Keratinocyte (primary cell): ENCODE measurements at regions not wholly inside any gene's neighbourhood (a gene's known extent, or its start where the extent isn't known, plus 50 kb on each side); places are given as distances from the start of the nearest gene placed in this dataset.

Experiments used
- DNase-seq: peaks from one replicate; pipeline ENCODE4 v3.0.0-alpha.2; 2011; ENCODE audit warnings: low read depth, missing footprints, low spot score
- FAIRE-seq: peaks from 2 replicates; lab custom pipeline; 2011; peaks lifted over from hg19 to GRCh38; lab: Jason Lieb, UNC
- H2AFZ ChIP-seq: 2 replicates; pipeline ENCODE4 v1.6.0; 2012; ENCODE audit warnings: low read length, control low read depth, inconsistent platforms; ENCODE audit not compliant: control insufficient read depth
- H3K27ac ChIP-seq: 2 replicates; pipeline ENCODE4 v1.5.1; 2011; ENCODE audit warnings: low read length; ENCODE audit not compliant: control insufficient read depth, insufficient read depth
- H3K27me3 ChIP-seq: 3 replicates; pipeline ENCODE4 v1.6.0; 2011; ENCODE audit warnings: low read length; ENCODE audit not compliant: control insufficient read depth, insufficient read depth; ENCODE audit errors: extremely low read depth
- H3K36me3 ChIP-seq, 2 experiments: 2 replicates in 1 of 2; 3 replicates in 1 of 2; pipeline ENCODE4 v1.5.1; 2011; ENCODE audit warnings: low read length in 2 of 2, mild to moderate bottlenecking in 1 of 2; ENCODE audit not compliant: control insufficient read depth in 2 of 2, insufficient read depth in 2 of 2; ENCODE audit errors: extremely low read depth in 1 of 2
- H3K4me1 ChIP-seq: 3 replicates; pipeline ENCODE4 v1.5.1; 2011; ENCODE audit warnings: low read length; ENCODE audit not compliant: control insufficient read depth, insufficient read depth; ENCODE audit errors: extremely low read depth
- H3K4me2 ChIP-seq: 3 replicates; pipeline ENCODE4 v1.6.0; 2011; ENCODE audit warnings: low read depth, low read length; ENCODE audit not compliant: control insufficient read depth, insufficient read depth; ENCODE audit errors: extremely low read depth
- H3K4me3 ChIP-seq, 3 experiments: fragments of 200-600 bp in 1 of 3; sonication (generic) in 1 of 3; 2 replicates in 2 of 3; 3 replicates in 1 of 3; pipeline ENCODE4 v1.5.1; 2011 to 2016; ENCODE audit warnings: low read length in 3 of 3, mild to moderate bottlenecking in 3 of 3, control low read depth in 2 of 3, inconsistent platforms in 1 of 3, low read depth in 1 of 3, mixed read lengths in 1 of 3, mixed run types in 1 of 3, moderate library complexity in 1 of 3; ENCODE audit not compliant: control insufficient read depth in 2 of 3, insufficient read depth in 2 of 3; ENCODE audit errors: extremely low read depth in 1 of 3
- H3K79me2 ChIP-seq: 2 replicates; pipeline ENCODE4 v1.6.0; 2012; ENCODE audit warnings: low read length; ENCODE audit not compliant: control insufficient read depth, insufficient read depth
- H3K9ac ChIP-seq: 3 replicates; pipeline ENCODE4 v1.6.0; 2011; ENCODE audit warnings: low read length; ENCODE audit not compliant: control insufficient read depth, insufficient read depth; ENCODE audit errors: extremely low read depth
- H3K9me1 ChIP-seq: 3 replicates; pipeline ENCODE4 v1.6.0; 2011; ENCODE audit warnings: low read length; ENCODE audit not compliant: control insufficient read depth, insufficient read depth; ENCODE audit errors: extremely low read depth
- H3K9me3 ChIP-seq: 2 replicates; pipeline ENCODE4 v1.5.1; 2012; ENCODE audit warnings: low read depth, low read length; ENCODE audit not compliant: control insufficient read depth
- H4K20me1 ChIP-seq: 3 replicates; pipeline ENCODE4 v1.6.0; 2011; ENCODE audit warnings: low read length; ENCODE audit not compliant: control insufficient read depth, insufficient read depth; ENCODE audit errors: extremely low read depth
- CTCF ChIP-seq, 3 experiments: IDR thresholded peaks in 1 of 3; conservative IDR thresholded peaks in 1 of 3; optimal IDR thresholded peaks in 1 of 3; 2 replicates in 2 of 3; 3 replicates in 1 of 3; pipeline versions ENCODE3 to v1.5.1; 2011; ENCODE audit warnings: low read length in 3 of 3, mild to moderate bottlenecking in 3 of 3, moderate library complexity in 2 of 3, control low read depth in 1 of 3, inconsistent platforms in 1 of 3; ENCODE audit not compliant: insufficient read depth in 2 of 3; ENCODE audit errors: extremely low read depth in 1 of 3
- EZH2 ChIP-seq: IDR thresholded peaks from one replicate; pipeline ENCODE4 v1.6.1; 2012; ENCODE audit warnings: inconsistent platforms, mild to moderate bottlenecking, low read length, moderate library complexity
- dilution Hi-C: fragments of 300-500 bp; cut with MboI; formaldehyde crosslinking; loops from one replicate; pipeline ENCODE4 v1.7.0; 2020; ENCODE audit warnings: low sequenced_read_pairs; ENCODE audit not compliant: extremely low pct_ligation_motif_present

- Histone ChIP-seq H4K20me1 (no peaks in the 10 kb centered on the region), H3K9me1 (no peaks in the 10 kb centered on the region), H3K9ac (no peak overlapping the region), H3K79me2 (no peaks in the 10 kb centered on the region), H3K27ac (no peak overlapping the region), H3K4me3 (no peak overlapping the region), H3K9me3 (peaks cover 2% of the 10 kb centered on the region), H3K36me3 (no peaks in the 10 kb centered on the region), H3K4me2 (no peak overlapping the region), H2AFZ (no peak overlapping the region), H3K27me3 (no peaks in the 10 kb centered on the region), H3K4me1 (no peaks in the 10 kb centered on the region)
- dilution Hi-C loops, result no loop called here
- no peak for DNase-seq
- no peak for FAIRE-seq
- TF ChIP-seq EZH2 (no peak), CTCF (optimal IDR thresholded peaks at IDR 0.05 in 1 of 3, IDR thresholded peaks at IDR 0.05 in 1 of 3, conservative IDR thresholded peaks at IDR 0.05 in 1 of 3; ENCODE audit: extremely low read depth in 1 of 3, insufficient read depth in 2 of 3, low read length in 3 of 3) (no peak)
Observed at GRCh38 chr11:133742353-133742752, 103.0 kb downstream of the SPATA19 start.

DNA sequence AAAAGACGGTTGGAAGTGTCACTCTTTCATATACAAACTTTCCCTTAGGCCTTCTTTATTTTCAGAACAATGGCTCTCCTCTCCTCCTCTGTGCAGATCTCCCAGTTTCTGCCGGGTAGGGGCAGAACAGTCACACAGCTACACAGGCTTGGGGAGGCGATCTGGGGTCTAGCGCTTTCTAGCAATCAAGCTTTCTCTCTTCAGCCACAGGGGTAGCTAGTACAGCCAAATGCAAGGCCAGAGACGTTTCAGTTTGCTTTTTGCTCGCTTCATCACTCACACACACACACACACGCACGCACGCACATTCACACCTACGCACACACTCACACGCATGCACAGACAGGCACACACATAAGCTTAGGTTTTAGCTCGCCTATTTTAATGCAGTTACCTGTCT lies 104.3 kb downstream of the SPATA19 start:
- Histone ChIP-seq H3K27me3 (no peaks in the 10 kb centered on the region), H3K27ac (no peak overlapping the region), H4K20me1 (no peaks in the 10 kb centered on the region), H3K36me3 (no peaks in the 10 kb centered on the region), H3K9ac (no peak overlapping the region), H3K79me2 (no peaks in the 10 kb centered on the region), H3K9me3 (peaks cover 2% of the 10 kb centered on the region), H3K4me1 (no peaks in the 10 kb centered on the region), H2AFZ (no peak overlapping the region), H3K4me2 (no peak overlapping the region), H3K4me3 (no peak overlapping the region), H3K9me1 (no peaks in the 10 kb centered on the region)
- no peak for TF ChIP-seq EZH2
- TF ChIP-seq CTCF (optimal IDR thresholded peaks at IDR 0.05 in 1 of 3, IDR thresholded peaks at IDR 0.05 in 1 of 3, conservative IDR thresholded peaks at IDR 0.05 in 1 of 3; ENCODE audit: extremely low read depth in 1 of 3, insufficient read depth in 2 of 3, low read length in 3 of 3), result no peak
- dilution Hi-C loops, result no loop called here
- no peak for FAIRE-seq
- no peak for DNase-seq
